K562 (cell line): ENCODE measurements at regions not wholly inside any gene's neighbourhood (a gene's known extent, or its start where the extent isn't known, plus 50 kb on each side); places are given as distances from the start of the nearest gene placed in this dataset.

Experiments
- BRF2 ChIP-seq: IDR thresholded peaks from 3 replicates; pipeline ENCODE4 v1.6.1; 2011; ENCODE audit warnings: borderline replicate concordance, mild to moderate bottlenecking; ENCODE audit not compliant: insufficient read length, insufficient read depth
- CBFB ChIP-seq: sonication (generic); formaldehyde crosslinking; IDR thresholded peaks from 2 replicates; pipeline ENCODE4 v1.4.0; 2020; ENCODE audit warnings: mild to moderate bottlenecking, missing genetic modification reagents
- LEF1 ChIP-seq: fragments of 450-650 bp; IDR thresholded peaks from 2 replicates; pipeline ENCODE4 v1.6.1; 2016; ENCODE audit warnings: mild to moderate bottlenecking
- NCOA2 ChIP-seq, 2 experiments: fragments of 450-650 bp; IDR thresholded peaks; 2 replicates each; pipeline ENCODE4 v1.6.1; 2018; ENCODE audit warnings: mild to moderate bottlenecking in 2 of 2, moderate library complexity in 1 of 2; ENCODE audit not compliant: partially characterized antibody in 2 of 2
- NR3C1 ChIP-seq: sonication (generic); formaldehyde crosslinking; IDR thresholded peaks from 2 replicates; pipeline ENCODE4 v1.8.1; 2022; ENCODE audit warnings: missing genetic modification reagents
- ZBTB34 ChIP-seq: fragments of 250-450 bp; sonication (Bioruptor Pico); IDR thresholded peaks from 2 replicates; pipeline ENCODE4 v1.8.0; 2021; ENCODE audit warnings: mild to moderate bottlenecking, moderate library complexity
- ZNF407 ChIP-seq: fragments of 450-650 bp; IDR thresholded peaks from 2 replicates; pipeline ENCODE4 v1.6.1; 2016; ENCODE audit warnings: low read depth
- ZNF589 ChIP-seq: fragments of 200-800 bp; sonication (Bioruptor generic); IDR thresholded peaks from 2 replicates; pipeline ENCODE4 v1.6.1; 2016; ENCODE audit warnings: low read depth, missing genetic modification characterization, missing compliant biosample characterization
- ZNF609 ChIP-seq: sonication (generic); formaldehyde crosslinking; IDR thresholded peaks from 2 replicates; pipeline ENCODE4 v1.8.1; 2023; ENCODE audit warnings: missing genetic modification reagents, mild to moderate bottlenecking, borderline replicate concordance
- ZNF740 ChIP-seq, 3 experiments: fragments of 200-800 bp in 1 of 3; sonication (Bioruptor generic) in 1 of 3; sonication (generic) in 1 of 3; formaldehyde crosslinking in 1 of 3; IDR thresholded peaks; 2 replicates each; pipeline versions ENCODE4 v1.6.1 to v1.8.0; 2016 to 2022; ENCODE audit warnings: mild to moderate bottlenecking in 2 of 3, missing compliant biosample characterization in 2 of 3, missing genetic modification characterization in 2 of 3, missing genetic modification reagents in 1 of 3
- ZNF79 ChIP-seq: fragments of 250-450 bp; sonication (Bioruptor Pico); IDR thresholded peaks from 2 replicates; pipeline ENCODE4 v1.4.0; 2020; ENCODE audit warnings: low read depth, mild to moderate bottlenecking, moderate library complexity

DNA sequence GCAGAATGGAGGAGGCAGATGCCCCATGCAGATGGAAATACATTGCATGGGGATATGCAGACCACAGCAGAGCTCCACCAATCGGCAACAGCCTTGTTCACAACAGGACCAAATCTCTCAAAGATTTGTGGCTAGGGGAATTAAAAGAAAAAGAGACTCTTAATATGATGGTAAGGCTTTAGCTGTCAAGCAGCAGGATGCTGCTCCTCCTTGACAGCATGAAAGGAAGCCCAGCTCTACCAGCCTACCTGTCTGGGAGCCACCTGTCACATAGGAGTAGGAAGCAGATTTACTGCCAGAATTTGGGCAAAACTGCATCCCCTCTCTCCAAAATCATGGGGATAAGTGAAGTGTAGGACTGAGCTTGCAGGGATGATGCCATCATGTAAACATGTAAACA, 769.6 kb upstream of the ARPP21 start (continued):
- no peak for TF ChIP-seq ZBTB34
- TF ChIP-seq ZNF79 (CRISPR knock-in tag) = no peak
- no peak for TF ChIP-seq NR3C1
- TF ChIP-seq CBFB = no peak
- no peak for TF ChIP-seq ZNF589 (CRISPR knock-in tag)
- no peak for TF ChIP-seq ZNF609 (CRISPR knock-in tag)
- no peak for TF ChIP-seq BRF2
- TF ChIP-seq ZNF740 (CRISPR knock-in tag; IDR thresholded peaks at IDR 0.05) = no peak
- TF ChIP-seq ZNF740 (tag; IDR thresholded peaks at IDR 0.05) = no peak
- no peak for TF ChIP-seq ZNF407
- TF ChIP-seq LEF1 = no peak
- no peak for TF ChIP-seq NCOA2 (IDR thresholded peaks at IDR 0.05; ENCODE audit: partially characterized antibody in 2 of 2)
